ENCODE measurements at regions not wholly inside any gene's neighbourhood (a gene's known extent, or its start where the extent isn't known, plus 50 kb on each side); places are given as distances from the start of the nearest gene placed in this dataset.

- no peak for TF ChIP-seq POLR2A (IDR thresholded peaks at IDR 0.05)
- TF ChIP-seq CTCF (IDR thresholded peaks at IDR 0.05), result no peak
- H3K4me3 ChIP-seq, result no peak overlapping the region
- no peaks in the 10 kb centered on the region for H3K4me1 ChIP-seq
- H3K27ac ChIP-seq, result no peak overlapping the region
- H3K36me3 ChIP-seq, result no peaks in the 10 kb centered on the region
- H3K27me3 ChIP-seq, result no peaks in the 10 kb centered on the region
- DNase-seq, result no peak
- intact Hi-C loops (cut with DNase I; ENCODE audit: low total_unique reads), result no loop called here
- H3K9me3 ChIP-seq, result no peaks in the 10 kb centered on the region
Measured at GRCh38 chr6:120681204-120681603, 653.1 kb downstream of the TBC1D32 start.

- Histone ChIP-seq H3K27me3 (no peaks in the 10 kb centered on the region), H3K4me3 (no peak overlapping the region), H3K27ac (no peak overlapping the region), H3K9me3 (no peaks in the 10 kb centered on the region), H3K36me3 (no peaks in the 10 kb centered on the region), H3K4me1 (no peaks in the 10 kb centered on the region)
- TF ChIP-seq CTCF (IDR thresholded peaks at IDR 0.05) (no peak), POLR2A (IDR thresholded peaks at IDR 0.05) (no peak)
- DNase-seq, result no peak
- intact Hi-C loops (cut with DNase I; ENCODE audit: low total_unique reads), result no loop called here
Measured at GRCh38 chr6:120675886-120676285, 658.4 kb downstream of the TBC1D32 start.

GRCh38 chr6:120671519-120671918 lies 662.8 kb downstream of the TBC1D32 start:
- intact Hi-C loops (cut with DNase I; ENCODE audit: low total_unique reads), result no loop called here
- Histone ChIP-seq H3K27me3 (no peaks in the 10 kb centered on the region), H3K4me3 (no peak overlapping the region), H3K4me1 (no peaks in the 10 kb centered on the region), H3K36me3 (no peaks in the 10 kb centered on the region), H3K9me3 (no peaks in the 10 kb centered on the region), H3K27ac (no peak overlapping the region)
- TF ChIP-seq CTCF (IDR thresholded peaks at IDR 0.05) (no peak), POLR2A (IDR thresholded peaks at IDR 0.05) (no peak)
- DNase-seq, result no peak

GRCh38 chr6:120652506-120652905 lies 681.8 kb downstream of the TBC1D32 start:
- TF ChIP-seq CTCF (IDR thresholded peaks at IDR 0.05), result no peak
- TF ChIP-seq POLR2A (IDR thresholded peaks at IDR 0.05), result no peak
- Histone ChIP-seq H3K4me3 (no peak overlapping the region), H3K27me3 (no peaks in the 10 kb centered on the region), H3K4me1 (no peaks in the 10 kb centered on the region), H3K36me3 (no peaks in the 10 kb centered on the region), H3K27ac (no peak overlapping the region), H3K9me3 (no peaks in the 10 kb centered on the region)
- intact Hi-C loops (cut with DNase I; ENCODE audit: low total_unique reads), result no loop called here
- DNase-seq, result no peak

DNA sequence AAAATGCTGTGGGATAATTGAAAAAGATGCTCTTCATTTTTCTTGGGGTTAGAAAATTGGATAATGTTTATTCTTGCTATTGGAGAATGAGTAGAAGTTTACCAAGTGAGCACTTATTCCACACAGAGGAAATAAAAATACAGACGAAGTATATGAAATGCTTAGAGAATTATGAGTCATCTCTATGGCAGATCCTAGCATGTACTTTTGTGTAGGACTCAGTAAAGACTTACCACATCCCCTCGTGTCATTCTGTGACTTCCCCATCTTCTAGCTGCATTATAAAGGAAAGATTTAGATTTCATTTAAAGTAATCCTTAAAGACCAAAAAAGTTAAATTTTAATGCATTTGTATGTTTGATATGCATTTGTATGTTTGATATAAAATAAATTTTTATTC lies 685.6 kb downstream of the TBC1D32 start:
- Histone ChIP-seq H3K4me3 (no peak overlapping the region), H3K27ac (no peak overlapping the region), H3K4me1 (no peaks in the 10 kb centered on the region), H3K27me3 (no peaks in the 10 kb centered on the region), H3K36me3 (no peaks in the 10 kb centered on the region), H3K9me3 (no peaks in the 10 kb centered on the region)
- intact Hi-C loops (cut with DNase I; ENCODE audit: low total_unique reads), result no loop called here
- TF ChIP-seq POLR2A (IDR thresholded peaks at IDR 0.05), result no peak
- TF ChIP-seq CTCF (IDR thresholded peaks at IDR 0.05), result no peak
- no peak for DNase-seq

Data from uterus (tissue), 3 donors.